PC-3 (cell line): ENCODE measurements at regions not wholly inside any gene's neighbourhood (a gene's known extent, or its start where the extent isn't known, plus 50 kb on each side); places are given as distances from the start of the nearest gene placed in this dataset.

Experiments
- ATAC-seq: fragments of 200-7000 bp; cut with Tn5 transposase; 2 replicates; pipeline ENCODE4 v1.9.1; 2020; ENCODE audit warnings: mild to moderate bottlenecking, moderate library complexity
- BruUV-seq: library from RNA; stranded (reverse); fragments of 400-500 nt; replicated peaks from 2 replicates; lab custom pipeline; 2021; lab: Mats Ljungman, UMichigan
- CTCF ChIA-PET: fragments of 300-600 bp; sonication (Branson Sonifier 250); formaldehyde crosslinking; loops from one replicate; lab custom pipeline; 2022; ENCODE audit warnings: antibody characterized with exemption; lab: Charles Lee
- POLR2A ChIA-PET: fragments of 300-600 bp; sonication (Branson Sonifier 250); formaldehyde crosslinking; loops from one replicate; lab custom pipeline; 2022; ENCODE audit warnings: antibody characterized with exemption; ENCODE audit not compliant: unreplicated experiment; lab: Charles Lee
- DNase-seq: peaks from one replicate; pipeline ENCODE4 v3.0.0-alpha.2; 2015
- H2AFZ ChIP-seq: fragments of 300-600 bp; sonication (generic); 2 replicates; pipeline ENCODE4 v1.6.0; 2016; ENCODE audit warnings: antibody characterized with exemption, low read length
- H3F3A ChIP-seq: fragments of 300-600 bp; sonication (generic); one replicate; pipeline ENCODE4 v1.6.0; 2017; ENCODE audit warnings: antibody characterized with exemption, low read length, control low read depth, mild to moderate bottlenecking; ENCODE audit not compliant: unreplicated experiment
- H3K27ac ChIP-seq: fragments of 300-600 bp; sonication (generic); 2 replicates; pipeline ENCODE4 v1.5.1; 2016; ENCODE audit warnings: mild to moderate bottlenecking, low read length
- H3K27me3 ChIP-seq: fragments of 300-600 bp; sonication (generic); 2 replicates; pipeline ENCODE4 v1.6.1; 2016; ENCODE audit warnings: low read length, mixed read lengths
- H3K36me3 ChIP-seq: fragments of 300-600 bp; sonication (generic); 2 replicates; pipeline ENCODE4 v1.6.1; 2016; ENCODE audit warnings: low read depth, mixed run types, low read length, mixed read lengths
- H3K4me1 ChIP-seq: fragments of 300-600 bp; sonication (generic); 2 replicates; pipeline ENCODE4 v1.5.1; 2016; ENCODE audit warnings: low read length; ENCODE audit not compliant: insufficient read depth
- H3K4me2 ChIP-seq: fragments of 300-600 bp; sonication (generic); 2 replicates; pipeline ENCODE4 v1.6.0; 2016; ENCODE audit warnings: low read length
- H3K4me3 ChIP-seq: fragments of 300-600 bp; sonication (generic); 2 replicates; pipeline ENCODE4 v1.5.1; 2016; ENCODE audit warnings: mild to moderate bottlenecking, low read length, mixed read lengths
- H3K79me2 ChIP-seq: fragments of 300-600 bp; sonication (generic); 2 replicates; pipeline ENCODE4 v1.6.1; 2017; ENCODE audit warnings: low read length, mixed read lengths
- H3K9ac ChIP-seq: fragments of 300-600 bp; sonication (generic); 2 replicates; pipeline ENCODE4 v1.6.0; 2016; ENCODE audit warnings: mild to moderate bottlenecking, low read length
- H3K9me2 ChIP-seq: fragments of 300-600 bp; sonication (generic); replicated peaks from 2 replicates; pipeline ENCODE4 v1.6.1; 2016; ENCODE audit warnings: mixed run types, low read length, mixed read lengths
- H3K9me3 ChIP-seq: fragments of 300-600 bp; sonication (generic); 2 replicates; pipeline ENCODE4 v1.6.1; 2016; ENCODE audit warnings: low read length, mixed read lengths
- H4K20me1 ChIP-seq: fragments of 300-600 bp; sonication (generic); 2 replicates; pipeline ENCODE4 v1.6.1; 2016; ENCODE audit warnings: low read length, mixed read lengths
- EZH2 ChIP-seq: fragments of 300-600 bp; sonication (generic); IDR thresholded peaks from one replicate; pipeline ENCODE4 v1.6.1; 2017; ENCODE audit warnings: antibody characterized with exemption, mild to moderate bottlenecking, low read length; ENCODE audit not compliant: unreplicated experiment
- EZH2phosphoT487 ChIP-seq: fragments of 300-600 bp; sonication (generic); IDR thresholded peaks from 2 replicates; pipeline ENCODE4 v1.6.1; 2018; ENCODE audit warnings: mild to moderate bottlenecking, antibody characterized with exemption, low read length, borderline replicate concordance
- intact Hi-C: fragments of 100-400 bp; cut with micrococcal nuclease; formaldehyde crosslinking; loops from 2 replicates; pipeline ENCODE4 v1.9.0; 2023
- TF ChIP-seq, protein P1 (sequence below): fragments of 300-600 bp; sonication (generic); conservative IDR thresholded peaks from 2 replicates; pipeline ENCODE4 v1.5.1; 2017; ENCODE audit warnings: antibody characterized with exemption, low read depth, mild to moderate bottlenecking, low read length

DNA sequence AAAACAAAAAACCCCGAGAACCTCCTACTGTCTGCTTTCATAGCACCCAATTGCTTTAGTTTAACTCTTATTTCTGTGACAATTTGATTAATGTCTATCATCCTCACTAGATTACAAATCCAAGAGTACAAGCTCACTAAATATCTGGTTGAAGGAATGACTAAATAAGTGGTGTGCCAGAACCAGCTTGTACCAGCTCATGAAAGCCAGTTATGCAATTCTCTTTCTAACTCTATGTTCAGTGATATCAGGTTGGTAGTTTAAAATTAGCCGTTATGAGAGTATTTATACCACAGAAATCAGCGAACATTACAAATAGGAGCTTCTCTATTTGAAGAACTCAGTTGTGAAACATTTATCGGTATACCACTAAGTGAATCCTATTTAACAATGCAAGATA, 137.2 kb upstream of the MITF start:
- no peaks in the 10 kb centered on the region for H3K9me3 ChIP-seq
- H3K79me2 ChIP-seq = no peaks in the 10 kb centered on the region
- H3K4me1 ChIP-seq = no peaks in the 10 kb centered on the region
- ATAC-seq (no peak), DNase-seq (no peak)
- no peaks in the 10 kb centered on the region for H4K20me1 ChIP-seq
- H3K4me2 ChIP-seq = no peak overlapping the region
- H3K27me3 ChIP-seq = no peaks in the 10 kb centered on the region
- H3K27ac ChIP-seq = no peak overlapping the region
- H3K9me2 ChIP-seq = no peaks in the 10 kb centered on the region
- no peaks in the 10 kb centered on the region for H3K36me3 ChIP-seq
- ChIA-PET CTCF (no interaction called here), POLR2A (no interaction called here)
- intact Hi-C loops = no loop called here
- no TSS peak for BruUV-seq
- no peaks in the 10 kb centered on the region for H3F3A ChIP-seq
- H3K9ac ChIP-seq = no peak overlapping the region
- no peak overlapping the region for H3K4me3 ChIP-seq
- no peak overlapping the region for H2AFZ ChIP-seq
- TF ChIP-seq EZH2 (no peak), EZH2phosphoT487 (no peak)
- TF ChIP-seq, protein P1, sequence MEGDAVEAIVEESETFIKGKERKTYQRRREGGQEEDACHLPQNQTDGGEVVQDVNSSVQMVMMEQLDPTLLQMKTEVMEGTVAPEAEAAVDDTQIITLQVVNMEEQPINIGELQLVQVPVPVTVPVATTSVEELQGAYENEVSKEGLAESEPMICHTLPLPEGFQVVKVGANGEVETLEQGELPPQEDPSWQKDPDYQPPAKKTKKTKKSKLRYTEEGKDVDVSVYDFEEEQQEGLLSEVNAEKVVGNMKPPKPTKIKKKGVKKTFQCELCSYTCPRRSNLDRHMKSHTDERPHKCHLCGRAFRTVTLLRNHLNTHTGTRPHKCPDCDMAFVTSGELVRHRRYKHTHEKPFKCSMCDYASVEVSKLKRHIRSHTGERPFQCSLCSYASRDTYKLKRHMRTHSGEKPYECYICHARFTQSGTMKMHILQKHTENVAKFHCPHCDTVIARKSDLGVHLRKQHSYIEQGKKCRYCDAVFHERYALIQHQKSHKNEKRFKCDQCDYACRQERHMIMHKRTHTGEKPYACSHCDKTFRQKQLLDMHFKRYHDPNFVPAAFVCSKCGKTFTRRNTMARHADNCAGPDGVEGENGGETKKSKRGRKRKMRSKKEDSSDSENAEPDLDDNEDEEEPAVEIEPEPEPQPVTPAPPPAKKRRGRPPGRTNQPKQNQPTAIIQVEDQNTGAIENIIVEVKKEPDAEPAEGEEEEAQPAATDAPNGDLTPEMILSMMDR = no peak

DNA sequence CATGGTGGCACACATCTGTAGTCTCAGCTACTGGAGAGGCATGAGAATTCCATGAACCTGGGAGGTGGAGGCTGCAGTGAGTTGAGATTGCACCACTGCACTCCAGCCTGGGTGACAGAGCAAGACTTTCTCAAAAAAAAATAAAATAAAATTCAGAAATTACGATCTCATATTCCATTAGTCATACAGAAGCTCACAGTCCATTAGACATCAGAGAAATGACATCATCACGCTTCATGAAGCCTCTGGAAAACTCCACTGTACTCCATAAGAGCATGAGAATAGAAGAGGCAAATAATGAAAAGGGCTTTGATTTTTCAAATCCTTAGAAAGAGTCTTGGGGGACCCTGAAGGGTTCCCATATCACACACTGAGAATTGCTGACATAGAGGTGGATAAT, 145.0 kb upstream of the MITF start:
- Histone ChIP-seq H3K9me3 (no peaks in the 10 kb centered on the region), H3K9me2 (no peaks in the 10 kb centered on the region), H3K4me3 (no peak overlapping the region), H3K4me1 (no peaks in the 10 kb centered on the region), H3K9ac (no peak overlapping the region), H3K36me3 (no peaks in the 10 kb centered on the region), H3K4me2 (no peak overlapping the region), H3F3A (no peaks in the 10 kb centered on the region), H3K27me3 (no peaks in the 10 kb centered on the region), H3K79me2 (no peaks in the 10 kb centered on the region), H3K27ac (no peak overlapping the region), H4K20me1 (no peaks in the 10 kb centered on the region), H2AFZ (no peak overlapping the region)
- ChIA-PET CTCF (no interaction called here), POLR2A (no interaction called here)
- no TSS peak for BruUV-seq
- TF ChIP-seq EZH2phosphoT487 (no peak), EZH2 (no peak)
- TF ChIP-seq, protein P1 = no peak
- intact Hi-C loops = no loop called here
- ATAC-seq = no peak
- no peak for DNase-seq

DNA sequence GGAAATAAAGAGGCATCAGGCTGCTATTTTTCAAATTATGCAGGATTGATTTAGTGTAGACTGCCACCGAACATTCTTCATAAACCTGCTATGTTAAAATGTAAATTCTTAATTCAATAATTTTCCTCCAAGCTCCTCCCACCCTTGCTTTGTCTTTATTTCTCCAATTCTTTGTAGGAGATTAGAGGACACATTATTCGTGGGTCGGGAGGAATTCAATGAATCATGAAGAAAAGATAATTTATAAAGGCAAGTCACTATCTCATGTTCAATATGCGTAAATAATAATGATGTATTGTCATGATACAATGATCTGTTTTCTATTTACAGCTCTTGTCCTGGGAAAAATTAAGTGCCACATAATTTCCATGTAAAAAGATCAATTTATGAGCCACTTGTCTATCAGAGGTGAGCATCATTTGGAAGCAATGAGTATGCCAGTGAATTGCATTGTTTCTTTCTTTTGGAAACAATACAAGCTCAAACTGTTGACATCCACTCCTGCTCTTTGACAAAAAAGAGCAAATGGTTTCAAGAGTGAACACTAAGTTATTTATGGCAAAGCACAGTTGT, 148.0 kb upstream of the MITF start:
- H3K4me2 ChIP-seq = no peak overlapping the region
- no peak overlapping the region for H3K27ac ChIP-seq
- H3K4me3 ChIP-seq = no peak overlapping the region
- no peaks in the 10 kb centered on the region for H4K20me1 ChIP-seq
- CTCF ChIA-PET = no interaction called here
- H3K36me3 ChIP-seq = no peaks in the 10 kb centered on the region
- H2AFZ ChIP-seq = no peak overlapping the region
- H3K4me1 ChIP-seq = no peaks in the 10 kb centered on the region
- no peaks in the 10 kb centered on the region for H3K9me3 ChIP-seq
- POLR2A ChIA-PET = no interaction called here
- no peak overlapping the region for H3K9ac ChIP-seq
- H3K27me3 ChIP-seq = no peaks in the 10 kb centered on the region
- H3F3A ChIP-seq = no peaks in the 10 kb centered on the region
- intact Hi-C loops = no loop called here
- no peak for ATAC-seq
- H3K79me2 ChIP-seq = no peaks in the 10 kb centered on the region
- BruUV-seq = no TSS peak
- TF ChIP-seq EZH2phosphoT487 (no peak), EZH2 (no peak)
- TF ChIP-seq, protein P1 = no peak
- H3K9me2 ChIP-seq = no peaks in the 10 kb centered on the region
- DNase-seq = no peak
